H9 (cell line): ENCODE measurements at regions not wholly inside any gene's neighbourhood (a gene's known extent, or its start where the extent isn't known, plus 50 kb on each side); places are given as distances from the start of the nearest gene placed in this dataset.
"Not testable (repeated sequence)": the region's sequence is repeated elsewhere in the genome, so short reads cannot be mapped to it uniquely, and the experiment has no call there.

ENCODE experiments used
- DNase-seq: peaks from one replicate; pipeline ENCODE4 v3.0.0-alpha.2; 2017
- H2AFZ ChIP-seq: one replicate; pipeline ENCODE4 v1.6.1; 2013; ENCODE audit warnings: mild to moderate bottlenecking, low read length, control low read depth, moderate library complexity
- H2AK5ac ChIP-seq: 2 replicates; pipeline ENCODE4 v1.6.1; 2013; ENCODE audit warnings: low read length, control low read depth, mixed read lengths; ENCODE audit not compliant: insufficient read length
- H2BK120ac ChIP-seq: one replicate; pipeline ENCODE4 v1.6.1; 2013; ENCODE audit warnings: low read depth, mild to moderate bottlenecking, low read length, control low read depth, inconsistent platforms; ENCODE audit not compliant: poor library complexity, severe bottlenecking
- H2BK12ac ChIP-seq: 2 replicates; pipeline ENCODE4 v1.6.1; 2013; ENCODE audit warnings: low read length, control low read depth, mixed read lengths, low read depth; ENCODE audit not compliant: insufficient read length
- H2BK15ac ChIP-seq: 2 replicates; pipeline ENCODE4 v1.6.1; 2013; ENCODE audit warnings: low read depth, low read length, control low read depth
- H2BK20ac ChIP-seq: one replicate; pipeline ENCODE4 v1.6.1; 2013; ENCODE audit warnings: low read depth, mild to moderate bottlenecking, low read length, control low read depth, inconsistent platforms; ENCODE audit not compliant: poor library complexity, severe bottlenecking
- H2BK5ac ChIP-seq: 2 replicates; pipeline ENCODE4 v1.6.1; 2013; ENCODE audit warnings: low read length, control low read depth, mixed read lengths; ENCODE audit not compliant: insufficient read length
- H3K14ac ChIP-seq: 2 replicates; pipeline ENCODE4 v1.6.1; 2013; ENCODE audit warnings: low read length, control low read depth; ENCODE audit not compliant: insufficient read depth
- H3K18ac ChIP-seq: 2 replicates; pipeline ENCODE4 v1.6.1; 2013; ENCODE audit warnings: low read depth, mild to moderate bottlenecking, mixed read lengths, low read length, control low read depth; ENCODE audit not compliant: insufficient read length
- H3K23ac ChIP-seq: 2 replicates; pipeline ENCODE4 v1.6.1; 2013; ENCODE audit warnings: low read length, control low read depth, mixed read lengths, low read depth; ENCODE audit not compliant: insufficient read length
- H3K23me2 ChIP-seq: 2 replicates; pipeline ENCODE4 v1.6.1; 2013; ENCODE audit warnings: low read depth, mild to moderate bottlenecking, mixed read lengths, low read length, control low read depth; ENCODE audit not compliant: insufficient read length, poor library complexity, severe bottlenecking
- H3K27ac ChIP-seq: 2 replicates; pipeline ENCODE4 v1.5.1; 2013; ENCODE audit warnings: low read length, control low read depth, mixed read lengths, low read depth; ENCODE audit not compliant: insufficient read length
- H3K27me3 ChIP-seq: 2 replicates; pipeline ENCODE4 v1.6.1; 2013; ENCODE audit warnings: low read length, control low read depth, inconsistent platforms; ENCODE audit not compliant: insufficient read depth
- H3K4ac ChIP-seq: 2 replicates; pipeline ENCODE4 v1.6.1; 2013; ENCODE audit warnings: low read depth, mild to moderate bottlenecking, control low read depth, inconsistent platforms, low read length, moderate library complexity
- H3K4me1 ChIP-seq: 2 replicates; pipeline ENCODE4 v1.6.1; 2013; ENCODE audit warnings: low read length, control low read depth, inconsistent platforms; ENCODE audit not compliant: insufficient read depth
- H3K4me2 ChIP-seq: 2 replicates; pipeline ENCODE4 v1.6.1; 2013; ENCODE audit warnings: low read length, control low read depth, mixed read lengths; ENCODE audit not compliant: insufficient read length, insufficient read depth
- H3K56ac ChIP-seq: 2 replicates; pipeline ENCODE4 v1.6.1; 2013; ENCODE audit warnings: low read depth, mild to moderate bottlenecking, mixed read lengths, low read length, control low read depth; ENCODE audit not compliant: insufficient read length
- H3K79me1 ChIP-seq: 2 replicates; pipeline ENCODE4 v1.6.1; 2013; ENCODE audit warnings: low read depth, mild to moderate bottlenecking, moderate library complexity, low read length, control low read depth, inconsistent platforms; ENCODE audit not compliant: insufficient read depth, poor library complexity, severe bottlenecking
- H3K79me2 ChIP-seq: 2 replicates; pipeline ENCODE4 v1.6.1; 2013; ENCODE audit warnings: low read length, control low read depth, inconsistent platforms; ENCODE audit not compliant: insufficient read depth
- H3K9ac ChIP-seq: 2 replicates; pipeline ENCODE4 v1.6.1; 2013; ENCODE audit warnings: low read length, control low read depth, mixed read lengths; ENCODE audit not compliant: insufficient read length; ENCODE audit errors: extremely low read depth
- H3K9me3 ChIP-seq: one replicate; pipeline ENCODE4 v1.6.1; 2013; ENCODE audit warnings: low read depth, low read length, inconsistent platforms; ENCODE audit not compliant: control insufficient read depth
- H3T11ph ChIP-seq: one replicate; pipeline ENCODE4 v1.6.1; 2013; ENCODE audit warnings: mild to moderate bottlenecking, low read length, control low read depth, inconsistent platforms
- H4K20me1 ChIP-seq: one replicate; pipeline ENCODE4 v1.6.1; 2013; ENCODE audit not compliant: control insufficient read depth, insufficient read length, insufficient read depth
- H4K5ac ChIP-seq: 2 replicates; pipeline ENCODE4 v1.6.1; 2013; ENCODE audit warnings: low read depth, mild to moderate bottlenecking, mixed read lengths, low read length, control low read depth; ENCODE audit not compliant: insufficient read length
- H4K8ac ChIP-seq: replicated peaks from 2 replicates; pipeline ENCODE4 v1.6.1; 2013; ENCODE audit warnings: low read length, control low read depth, mixed read lengths, low read depth; ENCODE audit not compliant: insufficient read length
- H4K91ac ChIP-seq: 2 replicates; pipeline ENCODE4 v1.6.1; 2013; ENCODE audit warnings: low read depth, mild to moderate bottlenecking, moderate library complexity, mixed read lengths, low read length, control low read depth; ENCODE audit not compliant: insufficient read length
- H3K27ac Mint-ChIP-seq, 3 experiments: 2 replicates in 2 of 3; 3 replicates in 1 of 3; pipeline ENCODE4 v1.8.0; 2020 to 2021; ENCODE audit warnings: mixed read lengths in 3 of 3, mild to moderate bottlenecking in 1 of 3, moderate library complexity in 1 of 3
- H3K27me3 Mint-ChIP-seq: 2 replicates; pipeline ENCODE4 v1.8.0; 2021; ENCODE audit warnings: low read depth, mild to moderate bottlenecking, moderate library complexity, mixed read lengths
- H3K36me3 Mint-ChIP-seq, 3 experiments: 2 replicates in 2 of 3; 3 replicates in 1 of 3; pipeline ENCODE4 v1.8.0; 2020 to 2021; ENCODE audit warnings: low read depth in 3 of 3, mixed read lengths in 3 of 3; ENCODE audit not compliant: insufficient read depth in 1 of 3
- H3K4me1 Mint-ChIP-seq, 2 experiments: 2 replicates each; pipeline ENCODE4 v1.8.0; 2020; ENCODE audit warnings: mixed read lengths in 2 of 2
- H3K4me3 Mint-ChIP-seq, 2 experiments: 2 replicates in 1 of 2; 3 replicates in 1 of 2; pipeline ENCODE4 v1.8.0; 2020 to 2021; ENCODE audit warnings: mild to moderate bottlenecking in 2 of 2, mixed read lengths in 2 of 2, moderate library complexity in 1 of 2
- H3K9me3 Mint-ChIP-seq, 2 experiments: 2 replicates in 1 of 2; 3 replicates in 1 of 2; pipeline ENCODE4 v1.8.0; 2020; ENCODE audit warnings: mild to moderate bottlenecking in 2 of 2, mixed read lengths in 2 of 2, moderate library complexity in 1 of 2
- CTCF ChIP-seq: fragments of 200-600 bp; sonication (generic); conservative IDR thresholded peaks from 3 replicates; pipeline ENCODE4 v1.8.0; 2021; ENCODE audit warnings: antibody characterized with exemption, mild to moderate bottlenecking
- whole genome bisulfite sequencing: extraction: QIAGEN DNeasy Blood & Tissue Kit; methylation state at CpG from one replicate; pipeline ENCODE4 v1.1.7; 2013; ENCODE audit warnings: missing lambda C conversion rate, low lambda C conversion rate, mixed read lengths; ENCODE audit not compliant: insufficient read length; ENCODE audit errors: extremely low coverage; 5-methylcytosine and 5-hydroxymethylcytosine counted together

GRCh38 chr13:61275251-61275650 lies 140.4 kb downstream of the PCDH20 start:
- H3K18ac ChIP-seq: no peak overlapping the region
- H2BK5ac ChIP-seq: no peak overlapping the region
- H3T11ph ChIP-seq: no peak overlapping the region
- DNase-seq: no peak
- H3K36me3 Mint-ChIP-seq: no peaks in the 10 kb centered on the region; a peak in 1 of 7 replicates
- no peaks in the 10 kb centered on the region for H4K20me1 ChIP-seq
- no peak overlapping the region for H3K4me2 ChIP-seq
- no peak overlapping the region for H2BK20ac ChIP-seq
- H2AFZ ChIP-seq: no peak overlapping the region
- no peaks in the 10 kb centered on the region for H3K27me3 Mint-ChIP-seq
- H3K79me2 ChIP-seq: no peaks in the 10 kb centered on the region
- peaks cover 10 to 11% of the 10 kb centered on the region in 2 experiments for H3K9me3 Mint-ChIP-seq
- H3K23me2 ChIP-seq: no peaks in the 10 kb centered on the region
- no peak overlapping the region for H3K14ac ChIP-seq
- WGBS: no CpG with 5 or more reads among the region's 5 CpGs
- no peaks in the 10 kb centered on the region for H3K9me3 ChIP-seq
- H2BK15ac ChIP-seq: no peak overlapping the region
- H3K27ac Mint-ChIP-seq: no peak overlapping the region
- no peaks in the 10 kb centered on the region for H3K27me3 ChIP-seq
- no peak overlapping the region for H2BK12ac ChIP-seq
- no peaks in the 10 kb centered on the region for H3K4me1 Mint-ChIP-seq
- no peak overlapping the region for H2BK120ac ChIP-seq
- TF ChIP-seq CTCF: no peak
- no peaks in the 10 kb centered on the region for H3K4me1 ChIP-seq
- H3K56ac ChIP-seq: no peak overlapping the region
- no peak overlapping the region for H3K4ac ChIP-seq
- H4K8ac ChIP-seq: no peak overlapping the region
- no peak overlapping the region for H4K91ac ChIP-seq
- H2AK5ac ChIP-seq: no peak overlapping the region
- H3K23ac ChIP-seq: no peak overlapping the region
- H3K79me1 ChIP-seq: no peaks in the 10 kb centered on the region
- H3K4me3 Mint-ChIP-seq: no peak overlapping the region
- H3K9ac ChIP-seq: no peak overlapping the region
- H4K5ac ChIP-seq: no peak overlapping the region
- H3K27ac ChIP-seq: no peak overlapping the region

GRCh38 chr13:61266896-61267295 lies 148.8 kb downstream of the PCDH20 start:
- H3K27ac ChIP-seq, H3K79me2 ChIP-seq, H2AFZ ChIP-seq, H4K20me1 ChIP-seq, H3K27ac Mint-ChIP-seq, H3K23me2 ChIP-seq, H2AK5ac ChIP-seq, H3K9ac ChIP-seq, H3K9me3 ChIP-seq, H2BK120ac ChIP-seq, H4K5ac ChIP-seq, H3K27me3 Mint-ChIP-seq, DNase-seq, H3K4ac ChIP-seq, H4K91ac ChIP-seq, H2BK15ac ChIP-seq, H3K4me3 Mint-ChIP-seq, H3K27me3 ChIP-seq, H2BK5ac ChIP-seq, H3K4me1 Mint-ChIP-seq, H3K36me3 Mint-ChIP-seq, H3K4me2 ChIP-seq, H3K14ac ChIP-seq, H2BK20ac ChIP-seq, H3K23ac ChIP-seq, H3K56ac ChIP-seq, H3K79me1 ChIP-seq, H3K4me1 ChIP-seq, H3K18ac ChIP-seq, H2BK12ac ChIP-seq, H4K8ac ChIP-seq, H3T11ph ChIP-seq: not testable (repeated sequence)
- no CpG with 5 or more reads among the region's 6 CpGs for WGBS
- peaks cover 20% of the 10 kb centered on the region in 2 experiments for H3K9me3 Mint-ChIP-seq
